Adipocyte (in vitro differentiated cells): ENCODE measurements at regions not wholly inside any gene's neighbourhood (a gene's known extent, or its start where the extent isn't known, plus 50 kb on each side); places are given as distances from the start of the nearest gene placed in this dataset.

Experiments
- DNase-seq: peaks from one replicate; pipeline ENCODE4 v3.0.0-alpha.2; 2015; ENCODE audit warnings: low read depth
- H3K27me3 ChIP-seq: replicated peaks from 2 replicates; pipeline ENCODE4 v1.7.0; 2013; ENCODE audit warnings: mild to moderate bottlenecking, low read length, moderate library complexity; ENCODE audit not compliant: control insufficient read depth, insufficient read depth
- H3K36me3 ChIP-seq: 2 replicates; pipeline ENCODE4 v1.7.0; 2013; ENCODE audit warnings: low read length, mild to moderate bottlenecking, moderate library complexity; ENCODE audit not compliant: control insufficient read depth, insufficient read depth, severe bottlenecking
- H3K4me1 ChIP-seq: 2 replicates; pipeline ENCODE4 v1.7.0; 2013; ENCODE audit warnings: mild to moderate bottlenecking, low read length, moderate library complexity; ENCODE audit not compliant: control insufficient read depth, insufficient read depth
- H3K4me3 ChIP-seq: 2 replicates; pipeline ENCODE4 v1.7.0; 2013; ENCODE audit warnings: mild to moderate bottlenecking, low read length, moderate library complexity
- H3K9ac ChIP-seq: 2 replicates; pipeline ENCODE4 v1.7.0; 2013; ENCODE audit warnings: mild to moderate bottlenecking, low read length, moderate library complexity
- H3K9me3 ChIP-seq: 2 replicates; pipeline ENCODE4 v1.7.0; 2013; ENCODE audit warnings: mild to moderate bottlenecking, low read length, moderate library complexity; ENCODE audit not compliant: control insufficient read depth

DNA sequence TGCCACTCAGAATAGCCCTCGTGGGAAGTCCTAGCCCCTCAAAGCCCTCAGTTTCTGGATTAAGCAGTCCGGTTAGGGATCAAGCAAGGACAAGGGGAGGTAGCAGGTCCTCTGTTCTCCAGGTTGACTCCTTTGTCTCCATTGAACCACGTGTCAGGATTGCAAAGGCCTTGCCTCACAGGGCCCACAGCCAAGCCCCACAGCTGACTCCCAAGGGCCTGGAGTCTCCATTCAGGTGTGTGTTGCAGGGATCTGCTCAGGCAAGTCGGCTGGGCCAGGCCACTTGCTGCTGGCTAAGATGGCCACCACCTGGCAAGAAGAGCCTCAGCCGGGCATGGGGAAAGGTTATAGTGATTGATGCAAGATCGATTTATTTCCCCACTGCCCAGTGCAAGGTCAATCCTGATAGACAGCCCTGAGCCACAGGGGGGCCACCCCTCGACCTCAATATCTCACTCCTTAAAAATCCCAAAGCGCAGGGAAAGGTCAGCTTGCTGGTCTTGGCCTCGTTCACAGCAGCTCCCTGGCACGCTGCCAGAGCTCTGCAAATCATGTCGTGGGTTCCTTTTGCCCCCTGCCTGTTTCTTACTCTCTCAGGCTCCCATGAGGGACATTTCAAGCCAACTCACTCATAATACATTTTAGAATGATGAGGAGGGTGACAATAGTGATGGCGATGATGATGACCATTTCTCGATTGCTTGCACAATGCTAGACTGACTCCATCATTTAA is 75.9 kb downstream of the EDN3 start:
- peaks cover 27% of the 10 kb centered on the region for H3K27me3 ChIP-seq
- H3K9me3 ChIP-seq = no peaks in the 10 kb centered on the region
- no peak overlapping the region for H3K9ac ChIP-seq
- H3K4me3 ChIP-seq = no peak overlapping the region
- DNase-seq = no peak
- H3K36me3 ChIP-seq = no peaks in the 10 kb centered on the region
- H3K4me1 ChIP-seq = no peaks in the 10 kb centered on the region

DNA sequence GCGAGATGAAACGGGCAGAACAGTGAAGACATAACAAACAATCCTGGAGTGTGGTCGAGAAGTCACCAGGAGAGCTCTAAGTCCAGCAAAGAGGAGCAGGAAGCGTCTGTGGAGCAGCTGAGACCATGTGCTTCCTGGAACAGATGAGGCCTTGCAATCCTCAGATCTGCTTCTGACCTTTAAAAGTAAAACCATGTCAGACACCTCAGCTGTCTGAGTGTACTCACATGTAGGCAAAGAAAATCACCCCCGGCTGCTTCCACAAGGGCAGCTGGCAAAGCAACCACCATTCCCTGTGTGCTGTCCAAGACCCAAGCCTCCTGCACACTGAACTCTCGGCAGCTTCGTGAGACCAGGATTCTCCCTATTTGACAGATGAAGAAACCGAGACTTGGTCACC is 76.6 kb downstream of the EDN3 start:
- H3K9me3 ChIP-seq = no peaks in the 10 kb centered on the region
- H3K36me3 ChIP-seq = no peaks in the 10 kb centered on the region
- no peaks in the 10 kb centered on the region for H3K4me1 ChIP-seq
- H3K27me3 ChIP-seq = peaks cover 23% of the 10 kb centered on the region
- H3K4me3 ChIP-seq = no peak overlapping the region
- no peak for DNase-seq
- H3K9ac ChIP-seq = no peak overlapping the region

DNA sequence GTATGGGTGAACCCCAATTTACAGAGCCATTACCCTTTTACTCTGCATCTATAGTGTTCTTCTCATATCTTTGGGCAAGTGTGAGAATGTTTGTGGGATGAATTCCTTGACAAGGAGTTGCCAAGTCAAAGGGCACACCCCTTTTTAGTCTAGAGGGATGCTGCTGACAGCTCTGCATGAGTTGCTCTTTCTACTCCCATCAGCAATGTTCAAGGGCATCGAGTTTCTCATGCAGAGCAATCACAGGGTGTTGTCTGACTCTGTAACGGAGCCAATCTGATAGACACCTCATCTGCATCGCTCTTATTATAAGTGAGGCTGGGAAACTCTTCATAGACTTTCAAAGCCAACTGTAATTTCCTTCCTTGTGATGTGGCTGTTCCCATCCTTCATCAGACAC is 77.4 kb downstream of the EDN3 start:
- Histone ChIP-seq H3K4me1 (no peaks in the 10 kb centered on the region), H3K4me3 (no peak overlapping the region), H3K9ac (no peak overlapping the region), H3K36me3 (no peaks in the 10 kb centered on the region), H3K27me3 (peaks cover 29% of the 10 kb centered on the region), H3K9me3 (no peaks in the 10 kb centered on the region)
- no peak for DNase-seq

DNA sequence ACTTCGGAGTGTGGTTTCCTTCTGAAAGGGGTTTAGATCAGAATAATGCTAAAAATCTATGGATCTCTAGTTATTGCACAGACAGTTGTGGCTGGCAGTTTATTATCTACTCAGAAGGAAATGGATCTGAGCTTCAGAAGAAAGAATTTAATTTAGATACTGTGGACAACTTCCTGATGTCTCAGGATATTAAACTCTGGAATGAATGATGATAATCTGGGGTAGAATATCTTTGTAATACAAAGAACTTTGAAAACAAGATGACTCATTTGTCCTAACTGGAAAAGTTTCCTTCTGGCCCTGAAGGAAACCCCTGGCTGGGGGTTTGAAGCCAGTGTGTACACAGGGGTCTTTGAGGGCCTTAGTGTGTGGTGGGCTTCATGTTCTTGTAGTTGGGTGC is 78.0 kb downstream of the EDN3 start:
- peak; percentile 4 for DNase-seq
- no peaks in the 10 kb centered on the region for H3K36me3 ChIP-seq
- no peaks in the 10 kb centered on the region for H3K4me1 ChIP-seq
- no peak overlapping the region for H3K4me3 ChIP-seq
- peaks cover 32% of the 10 kb centered on the region for H3K27me3 ChIP-seq
- H3K9ac ChIP-seq = no peak overlapping the region
- H3K9me3 ChIP-seq = no peaks in the 10 kb centered on the region

GRCh38 chr20:59378966-59379365 is 78.6 kb downstream of the EDN3 start:
- DNase-seq = peak; percentile 10

GRCh38 chr20:59381689-59382088 is 81.3 kb downstream of the EDN3 start:
- H3K9ac ChIP-seq = no peak overlapping the region
- H3K9me3 ChIP-seq = no peaks in the 10 kb centered on the region
- no peaks in the 10 kb centered on the region for H3K4me1 ChIP-seq
- no peak for DNase-seq
- no peak overlapping the region for H3K4me3 ChIP-seq
- H3K27me3 ChIP-seq = peaks cover 42% of the 10 kb centered on the region
- no peaks in the 10 kb centered on the region for H3K36me3 ChIP-seq

More at GRCh38 chr20:59378966-59379365, 78.6 kb downstream of the EDN3 start:
- Histone ChIP-seq H3K9ac (no peak overlapping the region), H3K4me3 (no peak overlapping the region), H3K36me3 (no peaks in the 10 kb centered on the region), H3K27me3 (peaks cover 33% of the 10 kb centered on the region), H3K9me3 (no peaks in the 10 kb centered on the region), H3K4me1 (no peaks in the 10 kb centered on the region)

GRCh38 chr20:59382157-59382725 is 81.8 kb downstream of the EDN3 start:
- DNase-seq = no peak
- Histone ChIP-seq H3K9ac (no peak overlapping the region), H3K4me3 (no peak overlapping the region), H3K36me3 (no peaks in the 10 kb centered on the region), H3K27me3 (peaks cover 42% of the 10 kb centered on the region), H3K9me3 (no peaks in the 10 kb centered on the region), H3K4me1 (no peaks in the 10 kb centered on the region)

- Histone ChIP-seq H3K36me3 (no peaks in the 10 kb centered on the region), H3K9ac (no peak overlapping the region), H3K9me3 (no peaks in the 10 kb centered on the region), H3K4me1 (no peaks in the 10 kb centered on the region), H3K4me3 (no peak overlapping the region), H3K27me3 (peaks cover 45% of the 10 kb centered on the region)
- DNase-seq = no peak
Measured at GRCh38 chr20:59382907-59383306, 82.5 kb downstream of the EDN3 start.

GRCh38 chr20:59385038-59385437 is 84.6 kb downstream of the EDN3 start:
- H3K9me3 ChIP-seq = no peaks in the 10 kb centered on the region
- H3K9ac ChIP-seq = no peak overlapping the region
- no peak overlapping the region for H3K4me3 ChIP-seq
- H3K4me1 ChIP-seq = no peaks in the 10 kb centered on the region
- no peaks in the 10 kb centered on the region for H3K36me3 ChIP-seq
- peaks cover 41% of the 10 kb centered on the region for H3K27me3 ChIP-seq
- DNase-seq = no peak

GRCh38 chr20:59385480-59385879 is 85.1 kb downstream of the EDN3 start:
- no peaks in the 10 kb centered on the region for H3K9me3 ChIP-seq
- H3K27me3 ChIP-seq = peaks cover 41% of the 10 kb centered on the region
- DNase-seq = no peak
- H3K36me3 ChIP-seq = no peaks in the 10 kb centered on the region
- H3K4me1 ChIP-seq = no peaks in the 10 kb centered on the region
- H3K4me3 ChIP-seq = no peak overlapping the region
- no peak overlapping the region for H3K9ac ChIP-seq

DNA sequence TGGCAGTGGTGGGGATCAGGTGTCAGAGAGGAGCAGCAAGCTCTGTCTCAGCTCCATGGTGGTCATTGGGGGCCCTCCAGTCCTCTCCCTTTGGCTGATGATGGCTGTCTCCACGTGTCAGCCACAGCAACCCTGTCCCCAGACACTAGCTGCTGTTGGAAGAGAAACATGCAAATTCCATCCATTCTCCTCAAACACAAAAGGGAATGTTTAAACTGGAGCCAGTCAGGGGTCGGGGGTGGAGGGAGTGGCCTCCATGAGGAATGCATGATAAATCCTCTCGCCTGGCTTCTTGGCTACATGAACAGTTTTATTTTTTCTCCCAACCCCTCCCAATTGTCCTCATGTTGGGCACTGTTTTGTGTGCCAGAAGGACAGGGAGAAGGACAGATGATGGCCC is 86.4 kb downstream of the EDN3 start:
- DNase-seq = peak; percentile 41
- H3K4me1 ChIP-seq = no peaks in the 10 kb centered on the region
- peaks cover 45% of the 10 kb centered on the region for H3K27me3 ChIP-seq
- H3K9ac ChIP-seq = no peak overlapping the region
- H3K36me3 ChIP-seq = no peaks in the 10 kb centered on the region
- H3K4me3 ChIP-seq = no peak overlapping the region
- peaks cover 2% of the 10 kb centered on the region for H3K9me3 ChIP-seq

- no peaks in the 10 kb centered on the region for H3K36me3 ChIP-seq
- H3K4me3 ChIP-seq = no peak overlapping the region
- peaks cover 2% of the 10 kb centered on the region for H3K9me3 ChIP-seq
- no peak overlapping the region for H3K9ac ChIP-seq
- DNase-seq = no peak
- no peaks in the 10 kb centered on the region for H3K4me1 ChIP-seq
- H3K27me3 ChIP-seq = peaks cover 38% of the 10 kb centered on the region
Measured at GRCh38 chr20:59387891-59388290, 87.5 kb downstream of the EDN3 start.
